ENCODE measurements at regions not wholly inside any gene's neighbourhood (a gene's known extent, or its start where the extent isn't known, plus 50 kb on each side); places are given as distances from the start of the nearest gene placed in this dataset.

DNA sequence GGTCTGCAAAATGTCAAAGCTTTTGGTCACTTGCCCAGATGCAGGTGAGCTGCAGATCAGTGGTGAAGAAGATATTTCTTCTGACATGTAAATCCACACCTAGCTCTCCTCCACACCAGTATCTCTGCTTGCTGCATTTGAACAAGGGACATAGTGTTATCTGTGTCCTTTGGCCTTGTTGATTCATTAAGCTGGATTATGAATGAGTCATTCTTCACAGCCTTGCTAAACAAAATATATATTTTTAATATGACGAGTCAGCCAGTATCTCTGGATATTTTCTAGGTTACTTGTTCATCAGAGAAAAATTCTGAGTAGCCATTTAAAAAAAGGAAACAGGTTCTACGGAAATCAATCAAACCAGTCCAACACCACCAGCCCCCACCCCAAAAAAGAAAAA lies 190.6 kb upstream of the ADAMTS9 start:
- Histone ChIP-seq H2AFZ (ENCODE audit: low read depth, low read length, poor library complexity, severe bottlenecking) (no peak overlapping the region), H3K27ac (ENCODE audit: low read depth, low read length) (no peak overlapping the region), H3K4me3 (replicated peaks in 1 of 2; ENCODE audit: low read depth in 1 of 2, low read length in 2 of 2) (no peak overlapping the region), H3K36me3 (ENCODE audit: control insufficient read depth in 1 of 2, insufficient read depth in 2 of 2, low read length in 2 of 2) (no peaks in the 10 kb centered on the region), H3K9me3 (ENCODE audit: control insufficient read depth in 1 of 2, insufficient read depth in 1 of 2, low read depth in 1 of 2, low read length in 2 of 2) (no peaks in the 10 kb centered on the region), H3K27me3 (ENCODE audit: insufficient read depth, low read length) (0 out of 2 replicates have a peak, but pooled peaks cover 10% of the 10 kb centered on the region), H3K4me1 (ENCODE audit: control insufficient read depth in 1 of 2, insufficient read depth in 2 of 2, low read length in 2 of 2) (no peaks in the 10 kb centered on the region), H3K4me2 (ENCODE audit: low read length) (no peak overlapping the region), H3K9ac (ENCODE audit: low read length) (no peak overlapping the region), H3K79me2 (ENCODE audit: insufficient read depth, low read length) (no peaks in the 10 kb centered on the region), H4K20me1 (ENCODE audit: insufficient read depth) (no peaks in the 10 kb centered on the region; the same call in 1 of the 2 replicates), H3K9me2 (ENCODE audit: insufficient read depth) (no peaks in the 10 kb centered on the region)
- ChIA-PET RAD21 (ENCODE audit: low non-redundant PET in 1 of 2, low total read pairs in 2 of 2, uncharacterized antibody in 2 of 2, unreplicated experiment in 2 of 2) (no interaction called here), CTCF (no interaction called here), POLR2A (no interaction called here)
- DNase-seq (ENCODE audit: low read depth, low spot score): no peak
- intact Hi-C loops (cut with micrococcal nuclease): no loop called here
- ATAC-seq: no peak
- BruUV-seq (replicated peaks): no TSS peak
- TF ChIP-seq CEBPB (IDR thresholded peaks at IDR 0.05; ENCODE audit: low read depth) (no peak), RAD21 (IDR thresholded peaks at IDR 0.05; ENCODE audit: low read depth) (no peak), ZFX (IDR thresholded peaks at IDR 0.05) (no peak), YY1 (IDR thresholded peaks at IDR 0.05; ENCODE audit: extremely low read depth, insufficient replicate concordance, low read depth, low read length) (no peak), SRF (IDR thresholded peaks at IDR 0.05; ENCODE audit: low read depth) (no peak), TCF7L2 (IDR thresholded peaks at IDR 0.05; ENCODE audit: borderline replicate concordance, extremely low read depth, insufficient read depth, insufficient read length) (no peak), EZH2 (IDR thresholded peaks at IDR 0.05) (no peak), ZNF274 (IDR thresholded peaks at IDR 0.05; ENCODE audit: low read depth, low read length) (no peak), EZH2phosphoT487 (IDR thresholded peaks at IDR 0.05; ENCODE audit: borderline replicate concordance) (no peak), CBX3 (IDR thresholded peaks at IDR 0.05; ENCODE audit: low read depth) (no peak), EGR1 (IDR thresholded peaks at IDR 0.05; ENCODE audit: low read depth) (no peak)

GRCh38 chr3:64873400-64873799 lies 185.6 kb upstream of the ADAMTS9 start:
- intact Hi-C loops (cut with micrococcal nuclease): no loop called here
- Histone ChIP-seq H4K20me1 (ENCODE audit: insufficient read depth) (no peaks in the 10 kb centered on the region; the same call in 1 of the 2 replicates), H3K27ac (ENCODE audit: low read depth, low read length) (no peak overlapping the region), H2AFZ (ENCODE audit: low read depth, low read length, poor library complexity, severe bottlenecking) (no peak overlapping the region), H3K79me2 (ENCODE audit: insufficient read depth, low read length) (no peaks in the 10 kb centered on the region), H3K4me1 (ENCODE audit: control insufficient read depth in 1 of 2, insufficient read depth in 2 of 2, low read length in 2 of 2) (no peaks in the 10 kb centered on the region), H3K9me3 (ENCODE audit: control insufficient read depth in 1 of 2, insufficient read depth in 1 of 2, low read depth in 1 of 2, low read length in 2 of 2) (no peaks in the 10 kb centered on the region), H3K9ac (ENCODE audit: low read length) (no peak overlapping the region), H3K36me3 (ENCODE audit: control insufficient read depth in 1 of 2, insufficient read depth in 2 of 2, low read length in 2 of 2) (no peaks in the 10 kb centered on the region), H3K27me3 (ENCODE audit: insufficient read depth, low read length) (0 out of 2 replicates have a peak, but pooled peaks cover 7% of the 10 kb centered on the region), H3K4me2 (ENCODE audit: low read length) (no peak overlapping the region), H3K9me2 (ENCODE audit: insufficient read depth) (no peaks in the 10 kb centered on the region), H3K4me3 (replicated peaks in 1 of 2; ENCODE audit: low read depth in 1 of 2, low read length in 2 of 2) (no peak overlapping the region)
- CTCF ChIA-PET: no interaction called here
- ATAC-seq (no peak), DNase-seq (ENCODE audit: low read depth, low spot score) (no peak)
- BruUV-seq (replicated peaks): no TSS peak
- RAD21 ChIA-PET (ENCODE audit: low non-redundant PET in 1 of 2, low total read pairs in 2 of 2, uncharacterized antibody in 2 of 2, unreplicated experiment in 2 of 2): no interaction called here
- POLR2A ChIA-PET: no interaction called here
- TF ChIP-seq CBX3 (IDR thresholded peaks at IDR 0.05; ENCODE audit: low read depth) (no peak), RAD21 (IDR thresholded peaks at IDR 0.05; ENCODE audit: low read depth) (no peak), YY1 (IDR thresholded peaks at IDR 0.05; ENCODE audit: extremely low read depth, insufficient replicate concordance, low read depth, low read length) (no peak), POLR2A (IDR thresholded peaks at IDR 0.05; ENCODE audit: borderline replicate concordance, extremely low read depth, insufficient read depth, insufficient read length) (no peak), SIN3A (IDR thresholded peaks at IDR 0.05; ENCODE audit: low read depth) (no peak), JUND (IDR thresholded peaks at IDR 0.05) (no peak), EZH2phosphoT487 (IDR thresholded peaks at IDR 0.05; ENCODE audit: borderline replicate concordance) (no peak), POLR2AphosphoS5 (IDR thresholded peaks at IDR 0.05; ENCODE audit: low read depth, low read length) (no peak), CTCF (IDR thresholded peaks at IDR 0.05 in 2 of 3, conservative IDR thresholded peaks at IDR 0.05 in 1 of 3; ENCODE audit: borderline replicate concordance in 1 of 3, insufficient read depth in 1 of 3, low read depth in 2 of 3, low read length in 2 of 3) (no peak), ZBTB33 (IDR thresholded peaks at IDR 0.05; ENCODE audit: extremely low read depth, insufficient replicate concordance, low read length) (no peak), TCF7L2 (IDR thresholded peaks at IDR 0.05; ENCODE audit: borderline replicate concordance, extremely low read depth, insufficient read depth, insufficient read length) (no peak), SRF (IDR thresholded peaks at IDR 0.05; ENCODE audit: low read depth) (no peak)
- TF ChIP-seq, protein P1, sequence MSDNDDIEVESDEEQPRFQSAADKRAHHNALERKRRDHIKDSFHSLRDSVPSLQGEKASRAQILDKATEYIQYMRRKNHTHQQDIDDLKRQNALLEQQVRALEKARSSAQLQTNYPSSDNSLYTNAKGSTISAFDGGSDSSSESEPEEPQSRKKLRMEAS (IDR thresholded peaks at IDR 0.05): no peak
